Neural cell (in vitro differentiated cells): ENCODE measurements at regions not wholly inside any gene's neighbourhood (a gene's known extent, or its start where the extent isn't known, plus 50 kb on each side); places are given as distances from the start of the nearest gene placed in this dataset.

Experiments
- H2AFZ ChIP-seq: fragments of 200-600, 300-800 bp; sonication (generic), shearing (Covaris generic); 2 replicates; pipeline ENCODE4 v1.6.0; 2014; ENCODE audit warnings: low read depth, mild to moderate bottlenecking, antibody characterized with exemption, low read length, moderate library complexity
- H3F3A ChIP-seq: fragments of 200-600 bp; shearing (Covaris generic); 2 replicates; pipeline ENCODE4 v1.6.1; 2016; ENCODE audit warnings: mild to moderate bottlenecking, moderate library complexity, mixed read lengths, antibody characterized with exemption, low read length; ENCODE audit not compliant: insufficient read depth, poor library complexity, severe bottlenecking
- H3K27ac ChIP-seq: fragments of 200-600, 300-800 bp; sonication (generic), shearing (Covaris generic); 2 replicates; pipeline ENCODE4 v1.5.1; 2014; ENCODE audit warnings: mild to moderate bottlenecking, low read length, moderate library complexity
- H3K27me3 ChIP-seq: fragments of 300-800, 200-600 bp; sonication (generic), shearing (Covaris generic); 2 replicates; pipeline ENCODE4 v1.6.0; 2014; ENCODE audit warnings: mild to moderate bottlenecking, low read depth, low read length, moderate library complexity; ENCODE audit not compliant: insufficient read depth
- H3K36me3 ChIP-seq: fragments of 300-800, 200-600 bp; sonication (generic), shearing (Covaris generic); 2 replicates; pipeline ENCODE4 v1.5.1; 2014; ENCODE audit warnings: mild to moderate bottlenecking, antibody characterized with exemption, low read length, moderate library complexity; ENCODE audit not compliant: insufficient read depth
- H3K4me2 ChIP-seq: fragments of 300-800, 200-600 bp; sonication (generic), shearing (Covaris generic); 2 replicates; pipeline ENCODE4 v1.6.0; 2014; ENCODE audit warnings: mild to moderate bottlenecking, low read length
- H3K4me3 ChIP-seq: fragments of 300-800, 200-600 bp; sonication (generic), shearing (Covaris generic); 2 replicates; pipeline ENCODE4 v1.5.1; 2014; ENCODE audit warnings: mild to moderate bottlenecking, low read length, moderate library complexity
- H3K79me2 ChIP-seq: fragments of 200-600 bp; shearing (Covaris generic); replicated peaks from 2 replicates; pipeline ENCODE4 v1.6.0; 2014; ENCODE audit warnings: mild to moderate bottlenecking, low read length, moderate library complexity; ENCODE audit not compliant: insufficient read depth
- H3K9ac ChIP-seq: fragments of 300-800, 200-600 bp; sonication (generic), shearing (Covaris generic); 2 replicates; pipeline ENCODE4 v1.6.1; 2016; ENCODE audit warnings: mild to moderate bottlenecking, low read length, mixed read lengths
- H3K9me2 ChIP-seq: fragments of 200-600 bp; shearing (Covaris generic); 2 replicates; pipeline ENCODE4 v1.6.1; 2016; ENCODE audit warnings: mild to moderate bottlenecking, low read length, mixed read lengths; ENCODE audit not compliant: insufficient read depth
- H3K9me3 ChIP-seq: fragments of 200-600, 300-800 bp; sonication (generic), shearing (Covaris generic); 2 replicates; pipeline ENCODE4 v1.6.1; 2016; ENCODE audit warnings: mild to moderate bottlenecking, mixed run types, low read length, moderate library complexity, mixed read lengths
- H4K20me1 ChIP-seq: fragments of 200-600 bp; shearing (Covaris generic); 2 replicates; pipeline ENCODE4 v1.6.1; 2016; ENCODE audit warnings: mild to moderate bottlenecking, mixed run types; ENCODE audit not compliant: insufficient read depth
- EP300 ChIP-seq: fragments of 450-650 bp; conservative IDR thresholded peaks from 2 replicates; pipeline ENCODE4 v1.6.1; 2014; ENCODE audit warnings: antibody characterized with exemption, mild to moderate bottlenecking, moderate library complexity; ENCODE audit not compliant: poor library complexity, severe bottlenecking
- EZH2 ChIP-seq: fragments of 200-600, 300-800 bp; shearing (Covaris generic), sonication (generic); IDR thresholded peaks from 2 replicates; pipeline ENCODE4 v1.6.1; 2014; ENCODE audit warnings: antibody characterized with exemption, low read length, borderline replicate concordance, mild to moderate bottlenecking; ENCODE audit not compliant: insufficient read depth, poor library complexity, severe bottlenecking
- MXI1 ChIP-seq: fragments of 450-650 bp; conservative IDR thresholded peaks from 2 replicates; pipeline ENCODE4 v1.6.1; 2014; ENCODE audit warnings: antibody characterized with exemption, mild to moderate bottlenecking; ENCODE audit not compliant: poor library complexity, severe bottlenecking
- POLR2AphosphoS5 ChIP-seq: IDR thresholded peaks from 2 replicates; pipeline ENCODE4 v1.6.1; 2012
- RAD21 ChIP-seq: fragments of 450-650 bp; conservative IDR thresholded peaks from 2 replicates; pipeline ENCODE4 v1.6.1; 2014; ENCODE audit warnings: antibody characterized with exemption, mild to moderate bottlenecking, moderate library complexity
- SMC3 ChIP-seq: fragments of 450-650 bp; conservative IDR thresholded peaks from 2 replicates; pipeline ENCODE4 v1.6.1; 2014; ENCODE audit warnings: antibody characterized with exemption, mild to moderate bottlenecking, moderate library complexity; ENCODE audit not compliant: poor library complexity
- TAF1 ChIP-seq: IDR thresholded peaks from 2 replicates; pipeline ENCODE4 v1.6.1; 2012; ENCODE audit warnings: low read depth
- TF ChIP-seq, protein P1 (sequence below): fragments of 450-650 bp; IDR thresholded peaks from 2 replicates; pipeline ENCODE4 v1.5.1; 2014; ENCODE audit warnings: antibody characterized with exemption, mild to moderate bottlenecking, moderate library complexity; ENCODE audit not compliant: poor library complexity, severe bottlenecking
- TF ChIP-seq, protein P2 (sequence below): IDR thresholded peaks from 2 replicates; pipeline ENCODE4 v1.6.1; 2012; ENCODE audit warnings: borderline replicate concordance

DNA sequence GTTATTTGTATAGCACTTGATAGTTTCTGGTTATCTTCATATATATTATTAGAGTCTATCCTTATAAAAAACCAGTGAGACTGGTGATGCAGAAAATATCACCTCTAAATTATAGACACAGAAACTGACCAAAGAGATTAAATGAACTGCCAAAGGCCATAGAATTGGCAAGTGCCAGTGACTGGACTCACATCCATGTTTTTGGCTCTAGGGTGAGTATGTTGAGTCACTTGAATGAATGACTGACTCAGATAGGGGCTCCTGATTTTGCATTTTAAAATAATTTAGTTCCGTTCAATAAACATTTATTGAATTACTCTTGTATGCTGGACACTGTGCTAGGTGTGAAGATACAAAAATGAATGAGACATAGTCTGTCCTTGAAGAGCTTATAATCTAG is 70.7 kb downstream of the NR2F1 start:
- Histone ChIP-seq H3K9me3 (no peaks in the 10 kb centered on the region), H3K27ac (no peak overlapping the region), H3K9me2 (no peaks in the 10 kb centered on the region), H3K79me2 (no peaks in the 10 kb centered on the region), H3F3A (no peaks in the 10 kb centered on the region), H2AFZ (no peak overlapping the region), H3K36me3 (no peaks in the 10 kb centered on the region), H4K20me1 (no peaks in the 10 kb centered on the region), H3K27me3 (no peaks in the 10 kb centered on the region), H3K4me2 (no peak overlapping the region), H3K4me3 (no peak overlapping the region), H3K9ac (no peak overlapping the region)
- TF ChIP-seq SMC3, result no peak
- no peak for TF ChIP-seq POLR2AphosphoS5
- no peak for TF ChIP-seq TAF1
- TF ChIP-seq, protein P1, sequence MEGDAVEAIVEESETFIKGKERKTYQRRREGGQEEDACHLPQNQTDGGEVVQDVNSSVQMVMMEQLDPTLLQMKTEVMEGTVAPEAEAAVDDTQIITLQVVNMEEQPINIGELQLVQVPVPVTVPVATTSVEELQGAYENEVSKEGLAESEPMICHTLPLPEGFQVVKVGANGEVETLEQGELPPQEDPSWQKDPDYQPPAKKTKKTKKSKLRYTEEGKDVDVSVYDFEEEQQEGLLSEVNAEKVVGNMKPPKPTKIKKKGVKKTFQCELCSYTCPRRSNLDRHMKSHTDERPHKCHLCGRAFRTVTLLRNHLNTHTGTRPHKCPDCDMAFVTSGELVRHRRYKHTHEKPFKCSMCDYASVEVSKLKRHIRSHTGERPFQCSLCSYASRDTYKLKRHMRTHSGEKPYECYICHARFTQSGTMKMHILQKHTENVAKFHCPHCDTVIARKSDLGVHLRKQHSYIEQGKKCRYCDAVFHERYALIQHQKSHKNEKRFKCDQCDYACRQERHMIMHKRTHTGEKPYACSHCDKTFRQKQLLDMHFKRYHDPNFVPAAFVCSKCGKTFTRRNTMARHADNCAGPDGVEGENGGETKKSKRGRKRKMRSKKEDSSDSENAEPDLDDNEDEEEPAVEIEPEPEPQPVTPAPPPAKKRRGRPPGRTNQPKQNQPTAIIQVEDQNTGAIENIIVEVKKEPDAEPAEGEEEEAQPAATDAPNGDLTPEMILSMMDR, result no peak
- no peak for TF ChIP-seq RAD21
- TF ChIP-seq EZH2, result no peak
- TF ChIP-seq, protein P2, sequence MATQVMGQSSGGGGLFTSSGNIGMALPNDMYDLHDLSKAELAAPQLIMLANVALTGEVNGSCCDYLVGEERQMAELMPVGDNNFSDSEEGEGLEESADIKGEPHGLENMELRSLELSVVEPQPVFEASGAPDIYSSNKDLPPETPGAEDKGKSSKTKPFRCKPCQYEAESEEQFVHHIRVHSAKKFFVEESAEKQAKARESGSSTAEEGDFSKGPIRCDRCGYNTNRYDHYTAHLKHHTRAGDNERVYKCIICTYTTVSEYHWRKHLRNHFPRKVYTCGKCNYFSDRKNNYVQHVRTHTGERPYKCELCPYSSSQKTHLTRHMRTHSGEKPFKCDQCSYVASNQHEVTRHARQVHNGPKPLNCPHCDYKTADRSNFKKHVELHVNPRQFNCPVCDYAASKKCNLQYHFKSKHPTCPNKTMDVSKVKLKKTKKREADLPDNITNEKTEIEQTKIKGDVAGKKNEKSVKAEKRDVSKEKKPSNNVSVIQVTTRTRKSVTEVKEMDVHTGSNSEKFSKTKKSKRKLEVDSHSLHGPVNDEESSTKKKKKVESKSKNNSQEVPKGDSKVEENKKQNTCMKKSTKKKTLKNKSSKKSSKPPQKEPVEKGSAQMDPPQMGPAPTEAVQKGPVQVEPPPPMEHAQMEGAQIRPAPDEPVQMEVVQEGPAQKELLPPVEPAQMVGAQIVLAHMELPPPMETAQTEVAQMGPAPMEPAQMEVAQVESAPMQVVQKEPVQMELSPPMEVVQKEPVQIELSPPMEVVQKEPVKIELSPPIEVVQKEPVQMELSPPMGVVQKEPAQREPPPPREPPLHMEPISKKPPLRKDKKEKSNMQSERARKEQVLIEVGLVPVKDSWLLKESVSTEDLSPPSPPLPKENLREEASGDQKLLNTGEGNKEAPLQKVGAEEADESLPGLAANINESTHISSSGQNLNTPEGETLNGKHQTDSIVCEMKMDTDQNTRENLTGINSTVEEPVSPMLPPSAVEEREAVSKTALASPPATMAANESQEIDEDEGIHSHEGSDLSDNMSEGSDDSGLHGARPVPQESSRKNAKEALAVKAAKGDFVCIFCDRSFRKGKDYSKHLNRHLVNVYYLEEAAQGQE, result no peak
- TF ChIP-seq MXI1, result no peak
- TF ChIP-seq EP300, result no peak

DNA sequence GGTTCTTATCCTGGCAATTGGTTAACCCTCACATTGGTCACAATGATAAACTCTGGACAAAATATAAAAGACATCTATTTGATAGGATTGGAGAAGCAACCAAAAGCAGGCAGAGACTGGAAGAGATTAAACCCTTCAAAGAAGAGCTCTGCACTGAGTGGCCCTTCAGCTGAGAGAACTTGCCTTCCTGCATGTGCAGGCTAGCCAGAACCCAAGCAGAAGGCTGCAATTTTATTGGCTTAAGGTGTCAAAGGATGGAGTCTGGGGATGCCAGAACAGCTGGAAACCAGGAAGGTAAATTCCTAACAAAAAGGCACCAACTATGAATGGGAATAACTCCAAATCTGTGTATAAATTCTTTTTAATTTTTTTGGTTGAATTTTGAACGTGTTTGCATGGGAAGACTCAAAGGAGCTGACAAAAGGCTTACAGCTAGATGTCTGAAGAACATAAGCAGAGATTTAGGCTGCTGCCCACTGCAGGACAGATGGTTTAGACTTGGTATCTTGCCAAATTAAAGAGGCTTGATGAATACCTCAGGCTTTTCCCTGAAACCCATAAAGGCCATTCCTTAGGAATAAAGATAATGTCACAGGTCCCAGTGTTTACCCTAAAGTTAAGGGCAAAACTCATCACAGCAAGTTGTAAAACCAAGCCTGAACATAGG is 66.3 kb downstream of the NR2F1 start:
- Histone ChIP-seq H3K27me3 (no peaks in the 10 kb centered on the region), H3K79me2 (no peaks in the 10 kb centered on the region), H3F3A (no peaks in the 10 kb centered on the region), H3K9me2 (no peaks in the 10 kb centered on the region), H2AFZ (no peak overlapping the region), H3K4me3 (no peak overlapping the region), H3K36me3 (no peaks in the 10 kb centered on the region), H3K27ac (no peak overlapping the region), H3K4me2 (no peak overlapping the region), H3K9ac (no peak overlapping the region), H3K9me3 (no peaks in the 10 kb centered on the region), H4K20me1 (no peaks in the 10 kb centered on the region)
- TF ChIP-seq POLR2AphosphoS5, result no peak
- TF ChIP-seq, protein P1, result no peak
- TF ChIP-seq MXI1, result no peak
- TF ChIP-seq TAF1, result no peak
- TF ChIP-seq, protein P2, result no peak
- no peak for TF ChIP-seq EZH2
- TF ChIP-seq SMC3, result no peak
- no peak for TF ChIP-seq RAD21
- no peak for TF ChIP-seq EP300
